ENCODE measurements at regions not wholly inside any gene's neighbourhood (a gene's known extent, or its start where the extent isn't known, plus 50 kb on each side); places are given as distances from the start of the nearest gene placed in this dataset.

- no peak for TF ChIP-seq RAD21 (IDR thresholded peaks at IDR 0.05; ENCODE audit: insufficient read depth, low read depth, low read length)
- no peak for TF ChIP-seq NR2C2 (IDR thresholded peaks at IDR 0.05; ENCODE audit: borderline replicate concordance, control insufficient read depth, insufficient read length, low read depth)
- TF ChIP-seq MYC (IDR thresholded peaks at IDR 0.05; ENCODE audit: insufficient read depth, insufficient read length, insufficient replicate concordance, low read length, severe bottlenecking): no peak
These were observed 170.2 kb upstream of the POU5F2 start for GRCh38 chr5:93911609-93912008.

All from GM12878 (cell line).